ENCODE measurements at regions not wholly inside any gene's neighbourhood (a gene's known extent, or its start where the extent isn't known, plus 50 kb on each side); places are given as distances from the start of the nearest gene placed in this dataset.

GRCh38 chr14:95635051-95635450 is 51.2 kb upstream of the TCL1B start:
- TF ChIP-seq CTCF (IDR thresholded peaks at IDR 0.05; ENCODE audit: control insufficient read depth, extremely low read depth, insufficient read depth), result no peak
- DNase-seq (ENCODE audit: low read depth), result no peak

More at GRCh38 chr14:95635051-95635450, 51.2 kb upstream of the TCL1B start:
- no peak overlapping the region for H3K4me3 ChIP-seq (ENCODE audit: low read depth, low read length)

Data from LNCaP clone FGC (cell line).